GM12874 (cell line): ENCODE measurements at regions not wholly inside any gene's neighbourhood (a gene's known extent, or its start where the extent isn't known, plus 50 kb on each side); places are given as distances from the start of the nearest gene placed in this dataset.

Source experiments
- TF ChIP-seq, protein P1 (sequence below): IDR thresholded peaks from 2 replicates; pipeline ENCODE4 v1.5.1; 2011; ENCODE audit warnings: low read depth, mild to moderate bottlenecking, control low read depth, low read length, moderate library complexity; ENCODE audit not compliant: insufficient read depth

DNA sequence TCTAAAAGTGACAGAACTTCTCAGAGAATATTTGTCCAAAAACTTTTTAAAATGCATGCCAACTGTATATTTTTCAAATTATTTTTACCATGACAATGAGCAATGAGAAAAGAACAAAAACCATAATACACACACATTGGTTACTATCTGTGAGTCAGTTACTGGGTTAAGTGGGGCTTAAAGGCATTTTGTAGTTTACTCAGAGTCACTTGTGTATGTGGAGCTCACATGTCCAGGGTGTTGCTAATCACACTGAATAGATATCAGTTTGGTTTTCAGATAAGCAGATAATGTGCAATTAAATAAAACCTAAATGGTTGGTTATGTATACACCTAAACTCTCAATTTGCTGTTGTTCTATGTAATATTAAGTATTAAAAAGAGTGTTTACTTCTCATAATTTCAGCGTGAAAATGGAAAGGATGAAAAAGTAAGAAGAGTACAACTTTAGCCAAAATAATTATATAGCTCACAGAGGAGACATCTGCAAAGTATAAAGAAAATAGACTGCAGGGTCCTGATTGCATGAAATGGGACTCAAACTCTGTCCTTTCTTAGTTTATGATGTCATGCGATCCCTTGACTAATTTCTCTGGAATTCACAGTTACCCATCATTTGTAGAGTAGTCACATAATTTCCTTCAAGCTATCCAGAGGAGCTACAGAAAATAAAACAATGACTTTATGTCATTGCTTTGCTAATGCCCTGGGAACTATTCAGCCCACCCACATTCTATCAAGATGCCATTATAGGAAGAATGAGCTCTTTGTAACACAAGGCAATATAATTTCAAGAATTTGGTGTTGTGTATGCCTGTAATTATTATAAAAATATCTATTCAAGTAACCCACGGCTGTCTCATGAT, 388.0 kb upstream of the ZNF608 start:
- TF ChIP-seq, protein P1, sequence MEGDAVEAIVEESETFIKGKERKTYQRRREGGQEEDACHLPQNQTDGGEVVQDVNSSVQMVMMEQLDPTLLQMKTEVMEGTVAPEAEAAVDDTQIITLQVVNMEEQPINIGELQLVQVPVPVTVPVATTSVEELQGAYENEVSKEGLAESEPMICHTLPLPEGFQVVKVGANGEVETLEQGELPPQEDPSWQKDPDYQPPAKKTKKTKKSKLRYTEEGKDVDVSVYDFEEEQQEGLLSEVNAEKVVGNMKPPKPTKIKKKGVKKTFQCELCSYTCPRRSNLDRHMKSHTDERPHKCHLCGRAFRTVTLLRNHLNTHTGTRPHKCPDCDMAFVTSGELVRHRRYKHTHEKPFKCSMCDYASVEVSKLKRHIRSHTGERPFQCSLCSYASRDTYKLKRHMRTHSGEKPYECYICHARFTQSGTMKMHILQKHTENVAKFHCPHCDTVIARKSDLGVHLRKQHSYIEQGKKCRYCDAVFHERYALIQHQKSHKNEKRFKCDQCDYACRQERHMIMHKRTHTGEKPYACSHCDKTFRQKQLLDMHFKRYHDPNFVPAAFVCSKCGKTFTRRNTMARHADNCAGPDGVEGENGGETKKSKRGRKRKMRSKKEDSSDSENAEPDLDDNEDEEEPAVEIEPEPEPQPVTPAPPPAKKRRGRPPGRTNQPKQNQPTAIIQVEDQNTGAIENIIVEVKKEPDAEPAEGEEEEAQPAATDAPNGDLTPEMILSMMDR, result no peak

DNA sequence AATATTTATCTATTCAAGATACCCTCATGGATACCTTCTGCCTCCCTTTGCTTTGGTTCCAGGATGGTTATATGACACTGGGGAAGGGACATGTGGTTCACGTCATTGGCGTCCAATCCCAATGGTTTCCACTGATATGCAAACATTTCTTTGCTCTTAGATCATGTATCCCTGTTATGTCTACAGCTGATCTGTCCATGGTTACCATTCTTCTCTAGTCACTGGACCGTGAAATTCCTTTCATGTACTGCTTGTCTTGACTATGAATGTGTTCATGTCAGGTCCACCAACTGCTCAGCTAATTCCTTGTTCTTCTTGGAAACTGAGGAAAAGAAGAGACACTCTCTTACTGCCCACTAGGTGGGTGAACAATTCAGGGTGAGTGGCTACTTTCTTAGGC, 391.1 kb upstream of the ZNF608 start:
- TF ChIP-seq, protein P1, result no peak

DNA sequence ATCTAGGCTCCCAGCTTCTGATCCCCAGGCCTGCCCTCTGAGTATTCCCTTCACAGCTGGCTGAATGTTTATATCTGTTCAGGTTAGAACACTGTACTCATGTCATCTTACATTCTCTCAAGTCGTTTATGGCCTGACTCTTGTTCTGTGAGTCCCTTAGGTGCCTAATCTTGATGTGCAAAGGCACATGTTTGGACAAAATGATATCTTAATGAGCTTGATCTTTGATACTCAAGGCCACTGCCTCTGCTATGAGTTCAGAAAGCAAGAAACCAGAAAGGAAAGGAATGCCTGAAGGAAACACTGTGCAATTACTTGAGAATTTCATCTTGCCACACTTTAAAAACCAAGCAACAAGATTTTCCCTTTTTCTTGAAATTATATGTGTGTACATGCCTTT, 391.8 kb upstream of the ZNF608 start:
- TF ChIP-seq, protein P1, result no peak

DNA sequence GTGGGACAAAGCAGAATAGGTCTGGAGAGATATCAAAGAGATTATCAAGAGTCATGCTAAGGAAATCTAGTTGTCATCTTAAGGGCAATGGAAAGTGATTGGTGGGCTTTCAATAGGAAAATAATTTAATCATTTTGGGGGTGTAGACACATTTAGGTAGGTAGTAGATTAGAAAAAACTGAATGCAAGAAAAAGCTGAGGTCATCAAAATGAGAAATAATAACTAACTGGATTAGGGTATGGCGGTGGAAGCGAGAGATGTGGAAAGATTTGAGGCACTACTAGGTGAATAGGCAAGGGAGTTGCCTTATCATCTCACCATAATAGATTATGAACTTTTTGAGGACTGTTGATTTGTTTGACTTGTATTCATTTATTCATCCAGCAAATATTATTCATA, 393.2 kb upstream of the ZNF608 start:
- TF ChIP-seq, protein P1, result no peak

DNA sequence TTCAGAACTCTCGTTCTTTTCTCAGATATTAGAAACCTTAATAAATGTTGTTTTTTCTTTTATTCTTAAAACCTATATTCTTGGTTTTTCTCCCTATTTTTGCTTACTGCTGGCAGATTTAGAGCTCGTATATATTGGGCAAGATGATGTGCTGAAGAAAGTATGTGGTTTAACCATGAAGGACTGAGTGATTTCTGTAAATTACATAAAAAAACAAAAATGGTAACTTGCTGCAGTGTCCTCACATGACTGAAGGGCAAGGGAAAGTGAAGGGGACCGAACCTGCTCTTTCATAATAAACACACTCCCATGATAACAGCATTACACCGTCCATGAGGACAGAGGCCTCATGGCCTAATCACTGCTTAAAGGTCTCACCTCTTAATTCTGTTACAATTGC, 393.8 kb upstream of the ZNF608 start:
- TF ChIP-seq, protein P1, result no peak

DNA sequence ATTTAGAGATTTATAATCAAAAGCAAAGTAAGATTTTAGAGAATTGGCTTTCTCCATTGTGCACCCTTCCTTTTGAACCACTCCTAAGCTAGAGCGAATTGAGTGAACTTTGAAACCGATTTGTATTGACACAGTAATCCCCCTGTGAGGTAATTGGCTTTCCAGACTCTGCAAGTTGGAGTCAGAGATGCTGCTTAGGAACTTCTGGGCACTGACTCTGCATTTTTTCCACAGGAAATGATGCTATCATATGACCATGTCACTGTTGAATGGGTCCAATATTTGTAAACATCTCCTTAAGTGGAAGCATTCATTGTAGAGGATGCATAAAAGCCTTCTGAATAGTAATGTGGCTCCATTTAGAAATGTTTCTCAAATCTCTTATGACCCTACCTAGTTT, 394.4 kb upstream of the ZNF608 start:
- TF ChIP-seq, protein P1, result no peak

DNA sequence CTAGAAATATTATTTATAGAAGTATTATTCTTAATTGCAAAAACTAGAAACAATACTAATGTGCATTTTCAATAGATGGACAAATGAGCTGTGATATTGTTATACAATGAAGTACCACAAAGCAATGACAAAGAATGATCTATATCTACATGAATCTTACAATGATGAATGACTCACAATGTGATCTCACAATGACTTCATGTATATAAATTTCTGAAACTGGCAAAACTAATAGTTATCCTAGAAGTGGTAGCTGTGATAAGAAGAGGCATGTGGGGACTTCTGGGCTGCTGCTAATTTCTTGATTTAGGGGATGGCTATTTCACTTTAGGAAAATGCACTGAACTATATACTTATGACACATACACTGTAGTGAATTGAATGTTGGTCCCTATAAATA, 396.0 kb upstream of the ZNF608 start:
- TF ChIP-seq, protein P1, result no peak
